Suppressor macrophage (primary cell): ENCODE measurements at regions not wholly inside any gene's neighbourhood (a gene's known extent, or its start where the extent isn't known, plus 50 kb on each side); places are given as distances from the start of the nearest gene placed in this dataset.

Source experiments
- DNase-seq, 4 experiments: peaks; one replicate each; pipeline ENCODE4 v3.0.0-alpha.2; 2020 to 2022

DNA sequence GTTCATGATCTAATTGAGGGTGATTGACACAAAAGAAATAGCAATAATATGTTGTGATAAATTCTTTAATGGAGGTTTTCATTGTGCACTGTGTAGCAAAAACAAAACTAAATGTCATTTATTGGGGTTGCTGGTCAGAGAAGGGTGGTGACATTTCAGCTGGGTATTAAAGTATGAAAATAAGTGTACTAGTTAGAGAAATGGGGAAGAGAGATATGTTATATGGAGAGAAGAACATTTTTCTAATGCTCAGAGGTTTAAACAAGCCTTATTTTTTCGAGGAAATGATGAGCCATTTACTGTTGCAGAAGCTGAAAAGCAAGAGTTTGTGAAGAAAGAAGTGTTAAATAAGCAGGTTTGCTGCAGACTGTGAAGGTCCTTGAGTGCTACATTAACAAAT, 142.7 kb upstream of the PAQR3 start:
- DNase-seq = no peak

GRCh38 chr4:79078339-79078738, 139.1 kb upstream of the PAQR3 start:
- no peak for DNase-seq

DNA sequence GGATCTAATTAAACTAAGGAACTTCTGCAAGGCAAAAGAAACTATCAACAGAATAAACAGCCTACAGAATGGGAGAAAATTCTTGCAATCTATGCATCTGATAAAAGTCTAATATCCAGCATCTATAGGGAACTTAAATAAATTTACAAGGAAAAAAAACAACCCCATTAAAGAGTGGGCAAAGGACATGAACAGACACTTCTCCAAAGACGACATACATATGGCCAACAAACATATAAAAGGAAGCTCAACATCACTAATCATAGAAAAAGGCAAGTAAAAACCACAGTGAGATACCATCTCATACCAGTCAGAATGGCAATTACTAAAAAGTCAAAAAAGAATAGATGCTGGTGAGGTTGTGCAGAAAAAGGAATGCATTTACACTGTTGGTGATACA, 134.8 kb upstream of the PAQR3 start:
- no peak for DNase-seq

- DNase-seq = no peak
Observed at GRCh38 chr4:79073471-79073870, 134.2 kb upstream of the PAQR3 start.

- no peak for DNase-seq
Observed at GRCh38 chr4:79065262-79065661, 126.0 kb upstream of the PAQR3 start.

DNA sequence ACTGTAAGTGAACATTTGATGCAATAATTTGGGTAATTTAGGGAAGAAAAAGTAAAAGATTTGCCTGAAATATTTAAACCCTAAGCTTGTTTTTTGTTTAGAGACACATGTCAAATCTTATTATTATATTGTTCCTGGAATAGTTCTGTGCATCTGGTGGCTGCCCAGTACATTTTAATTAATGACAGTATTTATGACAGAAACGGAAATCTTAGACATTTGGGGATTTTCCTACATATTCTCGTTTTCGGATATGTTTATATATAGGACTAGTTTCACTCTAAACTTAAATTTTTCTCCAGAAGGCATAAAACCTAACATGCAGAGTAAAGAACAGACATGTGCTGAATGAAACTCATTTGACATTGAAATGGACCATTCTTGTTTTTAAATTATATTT, 125.6 kb upstream of the PAQR3 start:
- no peak for DNase-seq

GRCh38 chr4:79059631-79060399, 120.6 kb upstream of the PAQR3 start:
- DNase-seq = no peak

DNA sequence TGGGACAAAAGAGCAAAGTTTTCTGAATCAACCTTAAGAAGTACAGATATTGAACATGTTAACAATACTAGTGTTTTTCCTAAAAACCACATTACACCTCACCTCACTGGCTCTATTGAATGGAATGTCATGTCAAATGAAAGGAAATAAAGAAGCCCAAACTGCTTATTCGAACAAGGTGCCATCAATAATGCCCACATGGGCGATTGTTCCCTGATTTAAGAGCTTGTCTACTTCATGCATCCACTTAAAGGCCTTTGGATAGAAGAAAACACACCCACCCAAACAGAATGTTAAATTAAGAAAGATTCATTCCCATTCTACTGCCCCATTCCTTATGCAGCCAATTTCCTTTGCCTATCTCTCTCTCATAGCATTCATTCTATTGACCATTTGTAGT, 118.5 kb upstream of the PAQR3 start:
- no peak for DNase-seq

- no peak for DNase-seq
Observed at GRCh38 chr4:79053754-79054153, 114.5 kb upstream of the PAQR3 start.

DNA sequence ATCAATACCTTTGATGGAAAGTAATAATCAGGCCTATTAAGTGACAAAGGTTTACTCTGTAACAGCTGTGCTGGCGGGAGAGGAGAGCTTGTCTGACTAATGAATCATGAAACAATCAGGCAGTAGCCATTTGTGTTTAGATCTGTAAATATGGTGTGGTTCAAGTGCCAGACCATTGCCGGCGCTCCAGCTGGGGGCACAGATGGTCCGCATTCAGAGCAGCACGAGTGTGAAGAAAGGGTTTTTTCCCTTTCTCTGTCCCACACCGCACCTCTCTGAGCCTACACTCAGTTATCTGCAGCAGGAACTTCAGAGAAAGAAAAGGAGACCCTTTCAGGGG, 111.3 kb upstream of the PAQR3 start:
- no peak for DNase-seq

GRCh38 chr4:79049840-79050540, 110.8 kb upstream of the PAQR3 start:
- no peak for DNase-seq

GRCh38 chr4:79048878-79049277, 109.6 kb upstream of the PAQR3 start:
- no peak for DNase-seq

GRCh38 chr4:79047316-79047715, 108.1 kb upstream of the PAQR3 start:
- no peak for DNase-seq

DNA sequence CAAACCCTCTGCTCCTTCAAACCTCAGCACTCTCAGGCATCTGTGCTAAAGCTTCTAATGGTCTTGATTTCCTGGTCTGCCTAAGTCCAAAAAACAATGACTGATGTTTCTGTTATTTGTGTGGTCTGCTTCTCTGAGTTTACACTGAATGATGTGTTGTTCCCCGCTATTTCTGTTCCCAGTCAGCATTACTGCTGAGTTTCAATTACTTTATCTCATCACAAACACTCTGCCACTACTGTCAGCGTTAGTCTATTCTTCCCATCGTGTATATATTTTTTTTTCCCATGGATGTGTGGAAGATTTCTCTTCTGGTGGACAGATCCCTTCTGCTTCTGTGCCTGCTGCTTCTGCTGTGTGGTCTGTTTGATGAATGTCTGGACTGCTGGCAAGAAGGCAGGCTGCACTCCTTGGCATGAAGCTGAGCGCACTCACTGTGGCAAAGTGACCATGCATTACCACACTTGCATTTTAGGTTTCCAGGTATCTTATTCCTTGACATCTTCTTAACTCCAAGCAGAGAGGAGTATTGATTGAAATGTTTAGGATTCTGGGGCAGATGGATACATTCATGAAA, 106.9 kb upstream of the PAQR3 start:
- DNase-seq = no peak

- no peak for DNase-seq
Observed at GRCh38 chr4:79044141-79044659, 105.0 kb upstream of the PAQR3 start.

GRCh38 chr4:79043138-79043537, 103.9 kb upstream of the PAQR3 start:
- DNase-seq = no peak

- peak; percentile 11 to 35 (median 27) for DNase-seq
Observed at GRCh38 chr4:79042079-79042674, 102.9 kb upstream of the PAQR3 start.

DNA sequence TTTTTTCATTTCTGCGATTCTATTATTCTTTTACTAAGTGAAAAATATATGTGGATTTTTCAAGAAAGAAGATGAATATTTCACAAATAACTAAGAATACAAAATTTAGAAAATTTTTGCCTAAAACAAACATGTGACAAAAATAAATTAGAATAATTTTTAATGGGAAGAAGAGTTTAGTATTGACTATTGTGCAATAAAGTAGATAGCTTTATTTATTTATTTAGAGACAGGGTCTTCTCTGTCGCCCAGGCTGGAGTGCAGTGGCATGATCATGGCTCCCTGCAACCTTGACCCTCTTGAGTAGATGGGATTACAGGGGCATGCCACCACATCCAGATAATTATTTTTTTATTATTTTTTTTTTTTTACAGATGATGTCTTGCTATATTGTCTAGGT, 95.3 kb upstream of the PAQR3 start:
- no peak for DNase-seq

GRCh38 chr4:79030973-79031372, 91.7 kb upstream of the PAQR3 start:
- no peak for DNase-seq

DNA sequence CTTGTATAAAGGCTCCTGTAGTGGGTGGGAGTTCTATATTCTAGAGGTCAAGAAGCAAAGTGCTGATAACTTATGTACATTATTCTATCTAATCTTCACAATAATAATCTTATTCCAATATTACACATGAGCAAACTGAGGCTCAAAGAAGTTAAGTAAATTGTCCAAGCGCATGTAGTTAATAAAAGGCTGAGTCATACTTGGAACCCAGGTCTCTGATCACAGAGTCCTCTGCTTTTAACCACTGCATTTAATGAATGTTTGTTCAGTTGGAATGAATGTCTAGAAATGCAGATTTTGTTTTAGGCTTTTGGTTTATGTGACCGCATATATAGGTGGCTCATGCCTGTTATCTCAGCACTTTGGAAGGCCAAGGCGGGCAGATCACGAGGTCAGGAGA, 88.4 kb upstream of the PAQR3 start:
- DNase-seq = no peak

DNA sequence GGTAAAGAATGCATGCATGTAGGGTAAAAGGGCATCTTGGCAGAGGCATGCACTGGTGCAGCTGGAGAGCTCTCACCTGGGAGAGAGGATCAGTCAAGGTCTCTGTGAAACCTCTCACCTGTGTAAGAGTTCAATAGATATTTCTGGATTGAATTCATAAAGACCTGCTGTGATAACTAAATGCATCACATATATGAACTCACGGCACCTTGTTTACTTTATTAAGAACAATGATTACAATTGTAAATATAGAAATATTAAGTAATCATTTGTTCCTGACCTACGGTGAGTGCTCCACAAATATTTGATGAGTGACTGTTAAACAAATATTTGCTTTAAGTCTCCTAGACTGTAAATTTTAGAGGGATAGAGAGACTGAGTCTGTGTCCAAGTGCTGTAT, 85.9 kb upstream of the PAQR3 start:
- DNase-seq = no peak

DNA sequence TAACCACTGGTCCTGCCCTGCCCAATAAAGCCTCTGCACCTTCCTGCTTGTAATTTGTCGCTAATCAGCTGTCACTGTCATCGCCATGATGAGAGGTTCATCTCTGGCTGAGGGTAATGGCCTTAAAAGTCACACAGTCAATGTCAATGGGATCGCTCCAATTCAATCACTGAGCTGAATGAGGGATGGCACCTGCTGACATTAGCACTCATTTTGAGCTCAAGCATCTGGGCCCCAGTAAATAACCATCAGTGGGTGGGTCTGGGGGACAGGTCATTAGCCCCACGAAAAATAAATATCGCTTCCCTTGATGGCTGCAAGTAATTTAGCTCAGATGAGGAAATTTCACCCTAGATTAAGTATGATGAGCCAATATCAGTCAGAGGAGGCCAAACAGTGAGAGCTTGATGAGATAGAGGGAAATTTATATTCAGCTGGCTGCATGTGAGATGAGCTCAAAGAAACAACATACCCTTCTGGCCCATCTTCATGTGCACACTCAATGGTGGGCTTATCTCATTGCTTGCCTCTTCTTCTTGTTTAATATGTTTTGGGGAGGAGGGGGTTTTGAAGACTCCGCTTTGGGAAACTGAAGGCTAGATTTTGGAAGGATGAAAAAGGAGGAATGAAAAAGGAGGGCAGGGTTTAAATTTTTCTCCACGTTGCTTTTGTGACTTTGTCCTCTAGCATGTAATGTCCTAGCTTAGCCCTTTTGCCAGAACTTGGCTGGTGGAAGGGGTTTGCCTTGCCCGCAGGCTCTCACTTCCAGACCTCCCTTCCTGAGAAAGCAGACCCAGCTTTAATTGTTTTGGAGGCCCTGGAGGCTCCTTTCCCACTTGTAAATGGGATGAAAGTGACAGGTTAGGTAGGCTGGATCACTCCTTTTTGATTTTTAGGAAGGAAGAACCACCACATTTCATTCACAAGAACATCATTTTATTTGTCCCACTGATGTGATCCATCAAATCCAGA, 84.8 kb upstream of the PAQR3 start:
- no peak for DNase-seq
